Neural progenitor cell (in vitro differentiated cells): ENCODE measurements at regions not wholly inside any gene's neighbourhood (a gene's known extent, or its start where the extent isn't known, plus 50 kb on each side); places are given as distances from the start of the nearest gene placed in this dataset.

Experiments used
- CTCF ChIP-seq: fragments of 200-600 bp; sonication (generic); IDR thresholded peaks from 2 replicates; pipeline ENCODE4 v1.5.1; 2017; ENCODE audit warnings: antibody characterized with exemption, mild to moderate bottlenecking
- EZH2phosphoT487 ChIP-seq: fragments of 200-600 bp; sonication (generic); IDR thresholded peaks from 2 replicates; pipeline ENCODE4 v1.6.1; 2017; ENCODE audit warnings: antibody characterized with exemption

GRCh38 chr9:89668866-89669246 lies 64.0 kb downstream of the GADD45G start:
- TF ChIP-seq CTCF: no peak
- no peak for TF ChIP-seq EZH2phosphoT487
